ENCODE measurements at regions not wholly inside any gene's neighbourhood (a gene's known extent, or its start where the extent isn't known, plus 50 kb on each side); places are given as distances from the start of the nearest gene placed in this dataset.

GRCh38 chr18:70961939-70962338 is 673.1 kb downstream of the SOCS6 start:
- Histone ChIP-seq H3K4me1 (ENCODE audit: control insufficient read depth in 3 of 3, insufficient read depth in 3 of 3, low read length in 3 of 3) (no peaks in the 10 kb centered on the region), H3K36me3 (ENCODE audit: control insufficient read depth in 3 of 3, insufficient read depth in 3 of 3, low read length in 3 of 3) (no peaks in the 10 kb centered on the region), H3K9ac (ENCODE audit: low read depth in 1 of 3, low read length in 3 of 3) (no peak overlapping the region), H3K27me3 (ENCODE audit: control insufficient read depth in 3 of 3, insufficient read depth in 3 of 3, low read length in 3 of 3) (no peaks in the 10 kb centered on the region), H3K9me3 (ENCODE audit: control insufficient read depth in 3 of 3, low read length in 3 of 3) (no peaks in the 10 kb centered on the region), H3K27ac (ENCODE audit: low read depth, low read length) (no peak overlapping the region), H3K4me3 (ENCODE audit: low read length in 3 of 3) (no peak overlapping the region)

DNA sequence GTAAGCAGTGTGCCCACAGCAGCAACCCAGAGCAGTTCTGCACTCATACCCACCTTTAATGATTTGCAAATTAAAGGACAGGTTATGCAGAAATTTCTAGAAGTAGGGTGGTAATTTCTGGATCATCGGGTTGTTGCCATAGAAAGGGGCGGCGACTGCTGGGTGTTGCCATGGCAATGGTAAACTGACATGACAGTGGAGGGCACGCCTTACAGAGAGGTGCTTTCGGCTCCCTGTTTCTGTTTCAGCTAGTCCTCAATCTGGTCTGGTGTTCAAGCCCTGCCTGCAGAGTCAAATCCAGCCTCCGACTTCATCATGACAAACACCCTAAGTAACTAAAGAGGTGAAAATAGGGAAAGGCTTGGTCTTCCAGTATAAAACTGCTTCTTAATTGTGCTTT is 667.7 kb downstream of the SOCS6 start:
- no peak overlapping the region for H3K9ac ChIP-seq (ENCODE audit: low read depth in 1 of 3, low read length in 3 of 3)
- no peaks in the 10 kb centered on the region for H3K36me3 ChIP-seq (ENCODE audit: control insufficient read depth in 3 of 3, insufficient read depth in 3 of 3, low read length in 3 of 3)
- no peaks in the 10 kb centered on the region for H3K9me3 ChIP-seq (ENCODE audit: control insufficient read depth in 3 of 3, low read length in 3 of 3)
- no peaks in the 10 kb centered on the region for H3K4me1 ChIP-seq (ENCODE audit: control insufficient read depth in 3 of 3, insufficient read depth in 3 of 3, low read length in 3 of 3)
- H3K27ac ChIP-seq (ENCODE audit: low read depth, low read length) = no peak overlapping the region
- H3K4me3 ChIP-seq (ENCODE audit: low read length in 3 of 3) = no peak overlapping the region
- no peaks in the 10 kb centered on the region for H3K27me3 ChIP-seq (ENCODE audit: control insufficient read depth in 3 of 3, insufficient read depth in 3 of 3, low read length in 3 of 3)

DNA sequence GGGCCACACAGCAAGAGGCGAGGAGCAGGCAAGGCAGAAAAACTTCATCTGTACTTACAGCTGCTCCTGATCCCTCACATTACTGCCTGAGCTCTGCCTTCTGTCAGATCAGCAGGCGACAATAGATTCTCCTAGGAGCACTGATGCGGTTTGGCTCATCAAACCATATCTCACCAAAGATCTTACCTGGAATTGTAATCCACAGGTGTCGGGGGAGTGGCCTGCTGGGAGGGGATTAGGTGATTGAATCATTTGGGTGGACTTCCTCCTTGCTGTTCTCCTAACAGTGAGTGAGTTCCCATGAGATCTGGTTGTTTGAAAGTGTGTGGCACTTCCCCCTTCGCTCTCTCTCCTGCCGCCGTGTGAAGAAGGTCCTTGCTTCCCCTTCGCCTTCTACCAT is 647.3 kb downstream of the SOCS6 start:
- H3K36me3 ChIP-seq (ENCODE audit: control insufficient read depth in 3 of 3, insufficient read depth in 3 of 3, low read length in 3 of 3) = no peaks in the 10 kb centered on the region
- H3K9me3 ChIP-seq (ENCODE audit: control insufficient read depth in 3 of 3, low read length in 3 of 3) = no peaks in the 10 kb centered on the region
- H3K4me1 ChIP-seq (ENCODE audit: control insufficient read depth in 3 of 3, insufficient read depth in 3 of 3, low read length in 3 of 3) = no peaks in the 10 kb centered on the region
- no peak overlapping the region for H3K27ac ChIP-seq (ENCODE audit: low read depth, low read length)
- no peaks in the 10 kb centered on the region for H3K27me3 ChIP-seq (ENCODE audit: control insufficient read depth in 3 of 3, insufficient read depth in 3 of 3, low read length in 3 of 3)
- no peak overlapping the region for H3K4me3 ChIP-seq (ENCODE audit: low read length in 3 of 3)
- H3K9ac ChIP-seq (ENCODE audit: low read depth in 1 of 3, low read length in 3 of 3) = no peak overlapping the region

GRCh38 chr18:70931942-70932814 is 643.3 kb downstream of the SOCS6 start:
- Histone ChIP-seq H3K36me3 (ENCODE audit: control insufficient read depth in 3 of 3, insufficient read depth in 3 of 3, low read length in 3 of 3) (no peaks in the 10 kb centered on the region), H3K27me3 (ENCODE audit: control insufficient read depth in 3 of 3, insufficient read depth in 3 of 3, low read length in 3 of 3) (no peaks in the 10 kb centered on the region), H3K4me3 (ENCODE audit: low read length in 3 of 3) (no peak overlapping the region), H3K27ac (ENCODE audit: low read depth, low read length) (no peak overlapping the region), H3K9me3 (ENCODE audit: control insufficient read depth in 3 of 3, low read length in 3 of 3) (no peaks in the 10 kb centered on the region), H3K4me1 (ENCODE audit: control insufficient read depth in 3 of 3, insufficient read depth in 3 of 3, low read length in 3 of 3) (no peaks in the 10 kb centered on the region), H3K9ac (ENCODE audit: low read depth in 1 of 3, low read length in 3 of 3) (no peak overlapping the region)

DNA sequence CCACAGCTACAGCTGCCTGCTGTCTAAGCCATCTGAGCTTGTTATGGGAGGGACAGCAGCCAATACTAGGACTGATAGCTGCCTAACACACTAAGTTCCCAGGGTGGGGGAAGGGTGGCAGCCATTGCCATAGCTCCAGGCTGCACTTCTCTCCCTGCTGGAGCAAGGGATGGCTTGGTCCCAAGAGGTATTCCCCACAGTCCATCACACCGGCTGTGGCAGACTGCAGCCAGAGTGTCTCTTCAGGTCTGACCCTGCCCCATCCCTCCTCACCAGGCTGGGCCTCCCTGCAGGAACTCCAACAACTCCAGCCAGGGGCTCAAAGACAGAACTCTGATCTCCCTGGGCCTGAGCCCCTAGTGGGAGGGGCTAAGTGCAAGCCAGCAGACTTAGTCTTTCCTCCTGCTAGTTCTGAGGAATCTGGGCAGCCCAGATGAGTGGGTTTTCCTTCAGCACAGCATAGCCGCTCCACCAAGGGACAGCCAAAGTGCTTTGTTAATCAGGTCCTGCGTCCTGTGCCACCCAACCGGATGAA is 632.1 kb downstream of the SOCS6 start:
- no peaks in the 10 kb centered on the region for H3K27me3 ChIP-seq (ENCODE audit: control insufficient read depth in 3 of 3, insufficient read depth in 3 of 3, low read length in 3 of 3)
- H3K4me3 ChIP-seq (ENCODE audit: low read length in 3 of 3) = no peak overlapping the region
- H3K9me3 ChIP-seq (ENCODE audit: control insufficient read depth in 3 of 3, low read length in 3 of 3) = no peaks in the 10 kb centered on the region
- no peak overlapping the region for H3K27ac ChIP-seq (ENCODE audit: low read depth, low read length)
- H3K4me1 ChIP-seq (ENCODE audit: control insufficient read depth in 3 of 3, insufficient read depth in 3 of 3, low read length in 3 of 3) = no peaks in the 10 kb centered on the region
- H3K9ac ChIP-seq (ENCODE audit: low read depth in 1 of 3, low read length in 3 of 3) = no peak overlapping the region
- no peaks in the 10 kb centered on the region for H3K36me3 ChIP-seq (ENCODE audit: control insufficient read depth in 3 of 3, insufficient read depth in 3 of 3, low read length in 3 of 3)

DNA sequence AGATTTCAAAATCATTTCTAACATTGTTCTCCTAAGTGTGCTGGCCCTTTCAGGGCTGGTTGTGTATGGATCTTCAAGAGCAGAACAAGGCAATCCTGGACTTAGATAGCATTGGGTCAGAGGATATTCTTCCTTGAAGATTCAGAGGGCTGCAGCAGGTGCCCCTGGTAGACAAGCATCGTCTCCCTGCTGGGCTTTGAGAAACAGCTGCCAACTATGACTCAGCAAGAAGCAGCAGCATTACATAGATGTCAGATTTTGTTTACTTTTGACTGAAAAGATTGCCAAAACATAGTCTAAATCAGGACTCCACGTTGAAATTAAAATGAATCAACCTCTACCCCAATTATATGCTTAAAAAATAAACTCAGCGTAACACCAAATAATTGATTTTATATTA is 618.8 kb downstream of the SOCS6 start:
- Histone ChIP-seq H3K9me3 (ENCODE audit: control insufficient read depth in 3 of 3, low read length in 3 of 3) (no peaks in the 10 kb centered on the region), H3K9ac (ENCODE audit: low read depth in 1 of 3, low read length in 3 of 3) (no peak overlapping the region), H3K27me3 (ENCODE audit: control insufficient read depth in 3 of 3, insufficient read depth in 3 of 3, low read length in 3 of 3) (no peaks in the 10 kb centered on the region), H3K36me3 (ENCODE audit: control insufficient read depth in 3 of 3, insufficient read depth in 3 of 3, low read length in 3 of 3) (no peaks in the 10 kb centered on the region), H3K27ac (ENCODE audit: low read depth, low read length) (no peak overlapping the region), H3K4me1 (ENCODE audit: control insufficient read depth in 3 of 3, insufficient read depth in 3 of 3, low read length in 3 of 3) (no peaks in the 10 kb centered on the region), H3K4me3 (ENCODE audit: low read length in 3 of 3) (no peak overlapping the region)

- no peaks in the 10 kb centered on the region for H3K27me3 ChIP-seq (ENCODE audit: control insufficient read depth in 3 of 3, insufficient read depth in 3 of 3, low read length in 3 of 3)
- H3K9me3 ChIP-seq (ENCODE audit: control insufficient read depth in 3 of 3, low read length in 3 of 3) = no peaks in the 10 kb centered on the region
- H3K4me1 ChIP-seq (ENCODE audit: control insufficient read depth in 3 of 3, insufficient read depth in 3 of 3, low read length in 3 of 3) = no peaks in the 10 kb centered on the region
- no peak overlapping the region for H3K9ac ChIP-seq (ENCODE audit: low read depth in 1 of 3, low read length in 3 of 3)
- H3K36me3 ChIP-seq (ENCODE audit: control insufficient read depth in 3 of 3, insufficient read depth in 3 of 3, low read length in 3 of 3) = no peaks in the 10 kb centered on the region
- H3K27ac ChIP-seq (ENCODE audit: low read depth, low read length) = no peak overlapping the region
- no peak overlapping the region for H3K4me3 ChIP-seq (ENCODE audit: low read length in 3 of 3)
These were observed 603.5 kb downstream of the SOCS6 start for GRCh38 chr18:70892381-70892780.

GRCh38 chr18:70870292-70870691 is 581.4 kb downstream of the SOCS6 start:
- no peaks in the 10 kb centered on the region for H3K9me3 ChIP-seq (ENCODE audit: control insufficient read depth in 3 of 3, low read length in 3 of 3)
- H3K4me3 ChIP-seq (ENCODE audit: low read length in 3 of 3) = no peak overlapping the region
- no peaks in the 10 kb centered on the region for H3K36me3 ChIP-seq (ENCODE audit: control insufficient read depth in 3 of 3, insufficient read depth in 3 of 3, low read length in 3 of 3)
- H3K27me3 ChIP-seq (ENCODE audit: control insufficient read depth in 3 of 3, insufficient read depth in 3 of 3, low read length in 3 of 3) = no peaks in the 10 kb centered on the region
- no peak overlapping the region for H3K27ac ChIP-seq (ENCODE audit: low read depth, low read length)
- no peak overlapping the region for H3K9ac ChIP-seq (ENCODE audit: low read depth in 1 of 3, low read length in 3 of 3)
- no peaks in the 10 kb centered on the region for H3K4me1 ChIP-seq (ENCODE audit: control insufficient read depth in 3 of 3, insufficient read depth in 3 of 3, low read length in 3 of 3)

DNA sequence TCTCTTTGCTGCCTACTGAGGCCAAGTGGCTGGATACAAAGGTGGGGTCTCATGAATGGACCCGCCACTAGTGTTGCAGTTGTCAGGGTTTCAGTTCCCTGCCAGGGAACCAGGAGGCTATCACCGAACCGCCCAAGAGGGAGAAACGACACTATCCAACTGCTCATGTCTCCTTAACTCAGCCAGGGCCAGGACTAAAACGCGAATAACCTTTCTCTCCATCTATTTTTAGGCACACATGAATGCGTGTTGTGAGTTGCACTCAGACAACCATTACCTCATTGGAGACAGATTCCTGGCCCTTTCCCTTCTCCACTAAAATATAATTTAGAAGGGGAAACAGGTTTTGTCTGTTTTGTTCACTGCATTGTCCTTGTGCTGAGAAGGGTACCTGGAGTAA is 559.5 kb downstream of the SOCS6 start:
- Histone ChIP-seq H3K4me3 (ENCODE audit: low read length in 3 of 3) (no peak overlapping the region), H3K9ac (ENCODE audit: low read depth in 1 of 3, low read length in 3 of 3) (no peak overlapping the region), H3K4me1 (ENCODE audit: control insufficient read depth in 3 of 3, insufficient read depth in 3 of 3, low read length in 3 of 3) (no peaks in the 10 kb centered on the region), H3K27ac (ENCODE audit: low read depth, low read length) (no peak overlapping the region), H3K36me3 (ENCODE audit: control insufficient read depth in 3 of 3, insufficient read depth in 3 of 3, low read length in 3 of 3) (no peaks in the 10 kb centered on the region), H3K9me3 (ENCODE audit: control insufficient read depth in 3 of 3, low read length in 3 of 3) (peaks cover 0 to 2% (median 2%) of the 10 kb centered on the region in 3 donors), H3K27me3 (ENCODE audit: control insufficient read depth in 3 of 3, insufficient read depth in 3 of 3, low read length in 3 of 3) (no peaks in the 10 kb centered on the region)

DNA sequence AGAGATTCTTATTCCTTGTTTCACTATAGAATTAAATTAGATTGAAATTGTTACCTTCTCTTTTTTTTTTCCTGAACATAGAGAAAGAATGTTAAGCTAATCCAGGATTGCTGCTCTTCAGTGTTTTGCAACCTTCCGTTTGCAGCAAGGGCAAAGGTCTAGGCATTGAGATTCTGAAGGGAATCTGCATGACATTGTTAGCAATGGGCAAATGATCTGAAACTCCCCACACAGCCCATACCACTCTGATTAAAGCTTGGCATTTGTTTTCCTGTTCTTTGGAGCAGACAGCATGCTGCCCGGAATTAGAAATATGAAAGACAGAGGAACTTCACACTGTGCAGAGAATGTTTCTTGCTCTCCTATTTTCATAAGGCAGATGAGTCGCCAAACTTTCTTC is 551.8 kb downstream of the SOCS6 start:
- no peaks in the 10 kb centered on the region for H3K36me3 ChIP-seq (ENCODE audit: control insufficient read depth in 3 of 3, insufficient read depth in 3 of 3, low read length in 3 of 3)
- H3K4me1 ChIP-seq (ENCODE audit: control insufficient read depth in 3 of 3, insufficient read depth in 3 of 3, low read length in 3 of 3) = no peaks in the 10 kb centered on the region
- H3K9ac ChIP-seq (ENCODE audit: low read depth in 1 of 3, low read length in 3 of 3) = no peak overlapping the region
- no peak overlapping the region for H3K27ac ChIP-seq (ENCODE audit: low read depth, low read length)
- no peak overlapping the region for H3K4me3 ChIP-seq (ENCODE audit: low read length in 3 of 3)
- no peaks in the 10 kb centered on the region for H3K27me3 ChIP-seq (ENCODE audit: control insufficient read depth in 3 of 3, insufficient read depth in 3 of 3, low read length in 3 of 3)
- no peaks in the 10 kb centered on the region for H3K9me3 ChIP-seq (ENCODE audit: control insufficient read depth in 3 of 3, low read length in 3 of 3)

All from skeletal muscle tissue (tissue), 3 donors.